Urothelium cell line (cell line): ENCODE measurements at regions not wholly inside any gene's neighbourhood (a gene's known extent, or its start where the extent isn't known, plus 50 kb on each side); places are given as distances from the start of the nearest gene placed in this dataset.
A peak's percentile ranks its signal among the peaks of the same experiment; 100 is the strongest.

Experiments used
- DNase-seq: peaks from one replicate; pipeline ENCODE4 v3.0.0; 2011; ENCODE audit warnings: low spot score, mixed read lengths
- FAIRE-seq: peaks from 2 replicates; lab custom pipeline; 2011; peaks lifted over from hg19 to GRCh38; lab: Jason Lieb, UNC

GRCh38 chr2:172153156-172153555 lies 50.5 kb upstream of the DLX2 start:
- FAIRE-seq (no peak), DNase-seq (no peak)

GRCh38 chr2:172153757-172154156 lies 51.1 kb upstream of the DLX2 start:
- no peak for DNase-seq
- no peak for FAIRE-seq

DNA sequence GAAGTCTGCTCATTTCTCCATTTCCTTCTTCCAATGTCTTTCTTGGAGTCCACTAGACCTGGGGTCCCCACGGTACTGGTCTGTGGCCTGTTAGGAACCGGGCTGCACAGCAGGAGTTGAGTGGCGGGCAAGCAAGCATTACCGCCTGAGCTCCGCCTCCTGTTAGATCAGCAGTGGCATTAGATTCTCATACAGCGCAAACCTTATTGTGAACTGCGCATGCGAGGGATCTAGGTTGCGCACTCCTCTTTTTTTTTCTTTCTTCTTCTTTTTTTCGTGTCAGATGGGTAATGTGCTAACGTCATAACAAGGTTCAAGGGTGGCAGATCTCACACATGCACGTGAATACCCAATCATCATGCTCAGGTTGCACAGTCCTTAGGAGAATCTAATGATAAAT lies 53.1 kb upstream of the DLX2 start:
- DNase-seq (no peak), FAIRE-seq (no peak)

DNA sequence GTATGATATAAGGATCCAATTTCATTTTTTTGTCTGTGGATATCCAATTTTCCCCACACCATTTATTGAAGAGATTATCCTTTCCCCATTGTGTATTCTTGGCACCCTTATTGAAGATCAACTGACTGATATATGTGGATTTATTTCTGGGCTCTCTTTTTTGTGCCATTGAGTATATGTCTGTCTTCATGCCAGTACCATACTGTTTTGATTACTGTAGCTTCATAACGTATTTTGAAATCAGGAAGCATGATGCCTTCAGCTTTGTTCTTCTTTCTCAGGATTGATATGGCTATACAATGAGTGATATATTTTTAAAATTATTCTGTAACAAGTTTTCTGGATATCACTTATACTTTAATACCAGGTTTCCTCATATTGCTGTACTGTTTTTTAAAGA lies 58.1 kb upstream of the DLX2 start:
- FAIRE-seq (no peak), DNase-seq (no peak)

- no peak for DNase-seq
- FAIRE-seq: peak; percentile 20
Measured at GRCh38 chr2:172162225-172162733, 59.6 kb upstream of the DLX2 start.

DNA sequence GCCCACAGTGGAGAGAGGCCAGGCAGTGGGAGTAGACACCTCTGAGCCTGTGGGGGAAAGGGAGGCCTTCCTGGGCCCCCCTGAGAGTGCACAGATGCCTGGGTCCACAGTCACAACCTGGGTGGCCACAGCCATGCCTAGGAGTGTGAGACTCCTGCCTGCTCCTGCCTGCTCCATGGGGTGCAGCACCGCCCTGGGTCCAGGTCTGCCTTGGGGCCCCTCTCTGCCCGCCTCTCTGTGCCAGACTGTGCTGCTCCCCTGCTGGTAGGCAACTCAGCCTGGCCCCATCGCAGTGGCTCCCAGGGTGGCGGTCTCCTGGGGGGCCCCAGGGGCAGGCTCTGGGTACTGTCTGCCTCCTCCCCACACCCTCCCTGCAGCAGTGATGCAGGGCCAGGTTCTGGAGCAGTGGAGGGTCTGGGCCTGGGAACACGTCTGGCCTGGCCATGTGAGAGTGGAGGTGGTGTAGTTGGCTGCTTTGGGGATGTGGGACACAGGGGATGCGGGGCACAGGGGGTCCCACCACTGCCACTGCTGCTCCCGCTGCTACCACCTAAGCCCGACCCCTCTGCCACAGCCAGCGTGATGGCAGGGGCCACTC lies 60.1 kb upstream of the DLX2 start:
- DNase-seq: no peak
- FAIRE-seq: no peak

GRCh38 chr2:172168917-172169346 lies 66.2 kb upstream of the DLX2 start:
- FAIRE-seq (no peak), DNase-seq (no peak)

DNA sequence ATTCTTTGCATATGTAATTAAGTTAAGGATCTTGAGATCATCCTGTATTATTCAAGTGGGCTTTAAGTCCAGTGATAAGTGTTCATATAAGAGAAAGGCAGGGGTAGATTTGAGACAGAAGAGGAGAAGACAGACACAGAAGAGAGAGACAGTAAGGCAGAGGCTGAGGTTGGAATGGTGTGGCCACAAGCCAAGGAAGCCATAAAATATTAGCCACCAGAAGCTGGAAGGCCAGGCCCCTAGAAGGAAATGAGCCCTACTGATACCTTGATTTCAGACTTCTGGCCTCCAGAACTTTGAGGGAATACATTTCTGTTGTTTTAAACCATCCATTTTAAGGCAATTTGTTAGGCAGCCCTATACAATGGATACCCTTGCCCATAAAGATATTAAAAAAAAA lies 66.9 kb upstream of the DLX2 start:
- FAIRE-seq (no peak), DNase-seq (no peak)

- DNase-seq: peak; percentile 86
- peak; percentile 17 for FAIRE-seq
Measured at GRCh38 chr2:172172513-172173173, 69.9 kb upstream of the DLX2 start.

DNA sequence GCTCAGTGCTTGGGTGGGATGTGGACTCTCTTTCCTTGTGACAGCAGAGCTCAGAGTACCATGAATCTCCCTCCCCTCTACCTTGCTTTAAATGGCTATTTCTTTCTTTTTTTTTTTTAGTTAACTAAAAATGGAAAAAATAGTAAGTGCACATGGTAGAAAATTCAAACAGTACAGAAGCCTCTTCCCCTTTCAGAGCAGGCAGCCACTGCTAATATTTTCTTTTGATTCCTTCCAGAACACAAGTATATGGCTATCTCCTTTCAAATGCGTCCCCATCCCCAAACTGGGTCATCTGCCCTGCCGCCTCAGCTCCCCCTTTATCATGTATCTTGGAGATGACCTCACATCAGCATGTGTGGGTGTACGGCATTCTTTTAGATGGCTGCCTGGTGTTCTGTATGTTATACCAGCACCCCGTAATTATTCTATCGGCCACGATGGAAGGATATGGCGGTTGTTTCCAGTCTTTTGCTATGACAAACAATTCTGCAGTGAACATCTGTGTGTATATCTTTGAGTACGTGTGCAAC lies 70.5 kb upstream of the DLX2 start:
- FAIRE-seq: no peak
- DNase-seq: no peak

- no peak for DNase-seq
- no peak for FAIRE-seq
Measured at GRCh38 chr2:172177581-172177980, 74.9 kb upstream of the DLX2 start.

- DNase-seq (peak; percentile 46), FAIRE-seq (no peak)
Measured at GRCh38 chr2:172177996-172178395, 75.3 kb upstream of the DLX2 start.

DNA sequence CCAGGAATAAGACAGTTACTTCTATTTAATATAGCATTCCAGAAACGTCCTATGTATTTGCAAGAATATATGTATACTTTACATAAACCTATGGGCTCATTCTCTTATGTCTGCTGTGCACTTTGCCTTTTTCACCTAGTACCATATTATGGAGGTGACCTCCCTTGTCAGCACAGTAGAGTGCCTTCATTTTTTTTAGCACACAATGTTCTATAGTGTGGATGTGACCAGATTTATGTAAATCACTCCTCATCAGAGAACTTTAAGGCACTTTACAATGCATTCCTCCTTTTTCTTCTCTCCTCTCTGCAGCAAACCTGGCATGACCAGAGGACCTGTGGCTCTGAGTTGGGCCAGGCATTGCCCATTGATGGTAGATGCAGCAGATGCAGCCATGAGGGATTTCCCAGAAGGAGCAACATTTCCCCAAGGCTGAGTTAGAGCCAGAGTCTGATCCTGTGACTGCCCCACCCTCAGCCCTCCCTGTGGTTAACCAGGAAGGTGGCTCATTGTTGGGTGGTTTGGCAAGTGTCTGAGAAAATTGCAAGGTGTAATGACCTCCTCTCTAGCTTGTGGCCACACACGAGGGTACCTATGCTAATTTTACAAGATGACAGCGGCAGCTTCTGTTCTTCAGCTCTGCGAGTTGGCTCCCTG lies 76.5 kb upstream of the DLX2 start:
- no peak for FAIRE-seq
- DNase-seq: peak; percentile 86

DNA sequence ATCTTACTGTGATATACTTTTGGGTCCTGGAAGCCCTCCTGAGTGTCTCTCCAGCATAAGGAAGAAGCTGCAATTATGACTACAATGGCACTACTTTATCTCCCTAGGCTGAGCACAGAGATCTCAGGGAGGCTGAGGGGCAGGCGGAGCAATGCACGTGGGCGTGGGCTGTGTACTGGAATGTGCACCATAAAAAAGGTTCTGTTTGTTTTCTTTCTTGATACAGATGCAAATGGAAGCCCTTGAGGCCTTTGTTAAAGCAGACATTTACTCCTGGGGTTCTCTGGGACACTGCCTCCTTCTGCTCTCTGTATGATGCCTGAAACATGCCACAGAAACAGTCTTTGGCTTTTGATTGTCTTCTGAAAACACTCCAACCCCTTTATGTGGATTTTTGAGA lies 79.1 kb upstream of the DLX2 start:
- FAIRE-seq: no peak
- no peak for DNase-seq

GRCh38 chr2:172182624-172183023 lies 79.9 kb upstream of the DLX2 start:
- DNase-seq: no peak
- no peak for FAIRE-seq

DNA sequence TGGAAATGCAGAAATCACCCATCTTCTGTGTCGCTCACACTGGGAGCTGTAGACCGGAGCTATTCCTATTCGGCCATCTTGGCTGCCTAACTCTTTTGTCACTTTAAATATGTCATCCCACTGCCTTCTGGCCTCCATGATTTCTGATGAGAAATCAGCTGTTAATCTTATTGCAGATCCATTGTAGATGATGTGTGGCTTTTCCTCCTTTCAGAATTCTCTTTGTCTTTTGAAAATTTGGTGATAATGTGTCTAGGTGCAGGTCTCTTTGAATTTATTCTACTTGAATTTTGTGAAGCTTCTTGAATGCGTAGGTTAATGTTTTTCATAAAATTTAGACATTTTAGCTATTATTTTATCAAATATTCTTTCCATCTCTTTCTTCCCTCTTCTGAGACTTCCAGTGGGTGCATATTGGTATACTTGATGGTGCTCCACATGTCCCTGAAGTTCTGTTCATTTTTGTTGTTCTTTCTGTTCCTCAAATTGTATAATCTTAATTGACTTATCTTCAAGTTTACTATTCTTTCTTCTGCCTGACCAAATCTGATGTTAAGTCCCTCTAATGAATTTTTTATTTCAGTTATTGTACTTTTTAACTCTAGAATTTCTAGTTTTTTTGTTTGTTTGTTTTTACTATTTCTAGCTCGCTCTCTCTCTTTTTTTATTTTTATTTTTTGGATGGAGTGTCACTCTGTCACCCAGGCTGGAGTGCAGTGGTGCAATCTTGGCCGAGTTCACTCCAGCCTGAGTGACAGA lies 90.8 kb upstream of the DLX2 start:
- no peak for FAIRE-seq
- no peak for DNase-seq

- DNase-seq: no peak
- no peak for FAIRE-seq
Measured at GRCh38 chr2:172195836-172196376, 93.2 kb upstream of the DLX2 start.

DNA sequence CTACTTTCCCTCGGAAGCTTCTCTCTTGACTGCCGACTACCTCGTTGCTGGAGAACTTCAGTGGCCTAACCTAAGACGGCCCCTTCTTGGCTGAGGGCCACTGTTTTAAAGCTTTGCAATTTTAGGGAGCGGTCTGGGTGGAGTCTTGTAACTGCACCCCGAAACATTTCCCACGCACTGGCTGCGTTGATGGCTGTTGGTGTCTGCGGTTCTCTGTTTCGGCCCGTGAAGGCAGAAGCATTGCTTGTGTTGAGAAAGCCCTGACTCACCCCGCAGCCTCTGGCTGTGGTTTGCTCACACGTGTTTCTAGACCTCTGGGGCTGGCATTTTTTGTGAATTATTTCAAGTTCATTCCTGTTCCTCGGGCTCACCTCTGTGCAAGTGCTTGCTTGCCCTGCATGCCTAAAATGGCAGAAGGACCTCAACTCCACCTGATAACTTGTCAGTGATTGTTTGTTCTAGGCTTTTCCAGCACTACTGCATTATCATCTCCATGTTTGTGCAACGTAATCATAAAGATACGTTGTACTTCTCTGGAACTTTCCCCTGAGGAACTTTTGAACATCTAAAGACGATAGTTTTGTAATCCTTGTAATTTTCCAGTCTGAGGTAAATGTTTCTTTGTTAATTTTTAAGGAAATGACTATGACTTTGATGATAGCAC lies 94.2 kb upstream of the DLX2 start:
- FAIRE-seq: no peak

GRCh38 chr2:172198361-172198760 lies 95.7 kb upstream of the DLX2 start:
- FAIRE-seq (no peak), DNase-seq (no peak)

More for the DNA sequence above, 94.2 kb upstream of the DLX2 start:
- peak; percentile 69 for DNase-seq

DNA sequence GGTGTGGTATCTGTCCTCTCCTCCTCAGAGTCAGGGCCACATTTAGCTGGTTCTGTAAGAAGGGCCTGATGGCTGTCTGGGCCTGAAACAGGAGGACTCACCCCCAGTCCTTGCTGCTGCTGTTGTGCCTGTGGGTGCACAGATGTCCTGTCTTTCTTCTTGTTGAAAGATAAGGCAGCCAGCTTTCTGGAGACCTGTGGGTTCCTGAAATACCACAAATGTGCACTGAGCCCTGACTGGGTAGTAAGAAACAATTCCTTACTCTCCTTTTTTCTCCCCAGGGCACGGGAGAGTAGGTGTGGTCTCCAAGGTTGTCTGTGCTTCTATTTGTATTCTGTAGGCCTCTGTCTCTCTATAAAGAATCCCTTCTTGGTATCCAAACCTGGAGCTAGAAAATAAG lies 96.2 kb upstream of the DLX2 start:
- FAIRE-seq (no peak), DNase-seq (no peak)
